ENCODE measurements at regions not wholly inside any gene's neighbourhood (a gene's known extent, or its start where the extent isn't known, plus 50 kb on each side); places are given as distances from the start of the nearest gene placed in this dataset.

DNA sequence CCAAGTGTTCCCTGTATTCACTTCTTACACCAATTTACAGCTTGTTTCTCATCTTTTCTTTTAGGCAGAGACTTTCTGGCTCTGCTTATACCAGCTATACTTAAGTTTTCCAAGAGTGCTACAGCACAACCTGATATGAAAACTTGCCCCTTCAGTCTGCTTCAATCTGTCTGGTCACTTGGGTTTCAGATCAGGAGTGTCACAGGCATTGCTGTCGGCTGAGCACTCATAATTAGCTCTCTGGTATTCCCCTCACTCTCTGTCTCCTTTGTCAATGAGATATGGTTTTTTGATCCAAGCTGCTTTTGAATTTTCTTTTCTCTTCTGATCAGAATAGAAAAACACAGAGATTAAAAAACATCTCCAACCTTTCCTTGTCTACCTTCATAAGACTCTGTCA is 194.9 kb upstream of the UMPS start:
- Histone ChIP-seq H3K9me3 (no peaks in the 10 kb centered on the region), H3K27ac (no peak overlapping the region), H3K27me3 (replicated peaks; ENCODE audit: insufficient read depth) (no peaks in the 10 kb centered on the region), H3K4me1 (ENCODE audit: control insufficient read depth in 1 of 2, low read depth in 2 of 2) (no peaks in the 10 kb centered on the region), H3K4me3 (no peak overlapping the region), H3K36me3 (no peaks in the 10 kb centered on the region)
- no peak for TF ChIP-seq CTCF (IDR thresholded peaks at IDR 0.05)
- ATAC-seq (ENCODE audit: insufficient number of reproducible peaks, low FRiP score, low read depth) = no peak
- no peak for DNase-seq (ENCODE audit: low spot score)

- ATAC-seq (ENCODE audit: insufficient number of reproducible peaks, low FRiP score, low read depth) (no peak), DNase-seq (ENCODE audit: low spot score) (no peak)
- Histone ChIP-seq H3K36me3 (no peaks in the 10 kb centered on the region), H3K27me3 (replicated peaks; ENCODE audit: insufficient read depth) (no peaks in the 10 kb centered on the region), H3K27ac (no peak overlapping the region), H3K9me3 (no peaks in the 10 kb centered on the region), H3K4me3 (no peak overlapping the region), H3K4me1 (ENCODE audit: control insufficient read depth in 1 of 2, low read depth in 2 of 2) (no peaks in the 10 kb centered on the region)
- TF ChIP-seq CTCF (IDR thresholded peaks at IDR 0.05) = no peak
These were observed 189.6 kb upstream of the UMPS start for GRCh38 chr3:124540550-124541211.

- no peaks in the 10 kb centered on the region for H3K4me1 ChIP-seq (ENCODE audit: control insufficient read depth in 1 of 2, low read depth in 2 of 2)
- H3K27ac ChIP-seq = no peak overlapping the region
- no peak for DNase-seq (ENCODE audit: low spot score)
- no peak for ATAC-seq (ENCODE audit: insufficient number of reproducible peaks, low FRiP score, low read depth)
- H3K4me3 ChIP-seq = no peak overlapping the region
- TF ChIP-seq CTCF (IDR thresholded peaks at IDR 0.05) = no peak
- H3K36me3 ChIP-seq = no peaks in the 10 kb centered on the region
- H3K27me3 ChIP-seq (replicated peaks; ENCODE audit: insufficient read depth) = no peaks in the 10 kb centered on the region
- H3K9me3 ChIP-seq = no peaks in the 10 kb centered on the region
These were observed 187.9 kb upstream of the UMPS start for GRCh38 chr3:124542214-124542869.

GRCh38 chr3:124545891-124546290 is 184.4 kb upstream of the UMPS start:
- peaks cover 0 to 22% of the 10 kb centered on the region in 2 donors for H3K4me1 ChIP-seq (ENCODE audit: control insufficient read depth in 1 of 2, low read depth in 2 of 2)

More at GRCh38 chr3:124545891-124546290, 184.4 kb upstream of the UMPS start:
- no peak overlapping the region for H3K4me3 ChIP-seq
- H3K36me3 ChIP-seq = no peaks in the 10 kb centered on the region
- DNase-seq (ENCODE audit: low spot score) = no peak
- H3K9me3 ChIP-seq = no peaks in the 10 kb centered on the region
- H3K27me3 ChIP-seq (replicated peaks; ENCODE audit: insufficient read depth) = no peaks in the 10 kb centered on the region
- H3K27ac ChIP-seq = no peak overlapping the region
- no peak for ATAC-seq (ENCODE audit: insufficient number of reproducible peaks, low FRiP score, low read depth)
- TF ChIP-seq CTCF (IDR thresholded peaks at IDR 0.05) = no peak
